PFSK-1 (cell line): ENCODE measurements at regions not wholly inside any gene's neighbourhood (a gene's known extent, or its start where the extent isn't known, plus 50 kb on each side); places are given as distances from the start of the nearest gene placed in this dataset.

Experiments used
- FOXP2 ChIP-seq: optimal IDR thresholded peaks from 2 replicates; pipeline ENCODE3; 2011; ENCODE audit warnings: borderline replicate concordance, control low read depth, inconsistent platforms; ENCODE audit not compliant: insufficient read depth; ENCODE audit errors: extremely low read length, extremely low read depth
- POLR2AphosphoS5 ChIP-seq: IDR thresholded peaks from 2 replicates; pipeline ENCODE4 v1.6.1; 2012; ENCODE audit warnings: low read depth, mild to moderate bottlenecking, control low read depth, low read length, moderate library complexity
- REST ChIP-seq, 2 experiments: IDR thresholded peaks; 2 replicates each; pipeline versions ENCODE4 v1.6.1 to v1.8.0; 2011 to 2012; ENCODE audit warnings: low read depth in 2 of 2, low read length in 2 of 2, control low read depth in 1 of 2, inconsistent platforms in 1 of 2, mild to moderate bottlenecking in 1 of 2, moderate library complexity in 1 of 2; ENCODE audit not compliant: insufficient read depth in 1 of 2
- SIN3A ChIP-seq: IDR thresholded peaks from 2 replicates; pipeline ENCODE4 v1.6.1; 2012; ENCODE audit warnings: mild to moderate bottlenecking, low read length, moderate library complexity, borderline replicate concordance; ENCODE audit not compliant: insufficient read depth
- TAF1 ChIP-seq: IDR thresholded peaks from 2 replicates; pipeline ENCODE4 v1.6.1; 2012; ENCODE audit warnings: low read length, control low read depth, borderline replicate concordance; ENCODE audit not compliant: insufficient read depth

- TF ChIP-seq SIN3A (no peak), POLR2AphosphoS5 (no peak), FOXP2 (no peak), REST (IDR thresholded peaks at IDR 0.05; ENCODE audit: insufficient read depth in 1 of 2, low read depth in 2 of 2, low read length in 2 of 2) (no peak), TAF1 (no peak)
Measured at GRCh38 chr4:125511715-125512114, 197.0 kb downstream of the FAT4 start.

- TF ChIP-seq TAF1, result no peak
- TF ChIP-seq REST (IDR thresholded peaks at IDR 0.05; ENCODE audit: insufficient read depth in 1 of 2, low read depth in 2 of 2, low read length in 2 of 2), result no peak
- no peak for TF ChIP-seq POLR2AphosphoS5
- no peak for TF ChIP-seq SIN3A
- TF ChIP-seq FOXP2, result no peak
Measured at GRCh38 chr4:125515016-125515415, 200.3 kb downstream of the FAT4 start.

DNA sequence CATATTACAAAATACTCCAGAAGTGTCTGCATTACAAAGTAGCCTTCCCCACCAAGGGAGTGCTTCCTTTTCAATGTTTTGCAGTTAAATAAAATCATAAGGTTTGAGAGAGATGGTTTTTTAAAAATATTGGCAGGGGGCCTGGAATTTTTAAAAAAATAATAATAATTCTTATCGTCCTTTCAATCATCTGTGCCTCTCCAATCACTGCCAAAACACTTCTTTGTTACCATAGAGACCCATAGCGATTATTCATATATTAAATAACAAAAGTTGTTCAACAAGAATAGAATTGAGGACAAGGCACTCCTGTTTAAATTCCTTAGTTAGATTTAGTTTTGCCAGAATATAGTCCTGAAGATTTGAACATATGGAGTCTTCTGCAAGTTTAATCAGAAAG, 203.1 kb downstream of the FAT4 start:
- TF ChIP-seq SIN3A (no peak), POLR2AphosphoS5 (no peak)

DNA sequence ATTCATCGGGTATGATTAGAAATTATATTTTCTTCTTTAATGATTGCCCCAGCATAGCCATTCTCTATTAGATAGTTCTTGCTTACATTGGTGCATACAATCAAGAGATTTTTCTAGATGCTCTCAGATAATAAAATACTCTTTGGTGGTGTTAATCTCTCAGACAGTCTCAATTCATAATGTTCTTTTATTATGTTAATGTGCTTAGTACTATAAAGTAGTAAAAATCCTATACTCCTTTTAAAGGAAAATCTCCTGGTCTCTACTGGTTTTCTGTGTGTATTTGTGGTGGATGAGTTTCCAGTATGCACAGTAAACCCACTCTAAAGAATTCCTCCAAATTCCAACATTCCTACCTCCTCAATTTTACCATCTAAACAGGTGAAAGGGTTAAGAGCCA, 203.5 kb downstream of the FAT4 start:
- TF ChIP-seq SIN3A (no peak), TAF1 (no peak), REST (IDR thresholded peaks at IDR 0.05; ENCODE audit: insufficient read depth in 1 of 2, low read depth in 2 of 2, low read length in 2 of 2) (no peak), FOXP2 (no peak), POLR2AphosphoS5 (no peak)

GRCh38 chr4:125519371-125520146, 204.8 kb downstream of the FAT4 start:
- no peak for TF ChIP-seq POLR2AphosphoS5
- no peak for TF ChIP-seq TAF1
- no peak for TF ChIP-seq REST (IDR thresholded peaks at IDR 0.05; ENCODE audit: insufficient read depth in 1 of 2, low read depth in 2 of 2, low read length in 2 of 2)
- TF ChIP-seq SIN3A, result no peak
- no peak for TF ChIP-seq FOXP2
